Activated CD8-positive, alpha-beta T cell treated with anti-CD3 and anti-CD28 coated beads for 36 hours (primary cell): ENCODE measurements at regions not wholly inside any gene's neighbourhood (a gene's known extent, or its start where the extent isn't known, plus 50 kb on each side); places are given as distances from the start of the nearest gene placed in this dataset.
"Not testable (repeated sequence)": the region's sequence is repeated elsewhere in the genome, so short reads cannot be mapped to it uniquely, and the experiment has no call there.

Source experiments
- ATAC-seq: fragments of 200-7000 bp; cut with Tn5 transposase; one replicate; pipeline ENCODE4 v1.10.0; 2021; ENCODE audit warnings: mild to moderate bottlenecking, moderate library complexity
- CTCF ChIA-PET: fragments of 350-600 bp; sonication (Branson Sonifier 250); formaldehyde crosslinking; loops from one replicate; lab custom pipeline; 2021; ENCODE audit warnings: antibody characterized with exemption; lab: Charles Lee
- POLR2A ChIA-PET: fragments of 350-600 bp; sonication (Branson Sonifier 250); formaldehyde crosslinking; loops from one replicate; lab custom pipeline; 2021; ENCODE audit warnings: antibody characterized with exemption; lab: Charles Lee
- DNase-seq: peaks from one replicate; pipeline ENCODE4 v3.0.0-alpha.2; 2020
- H3K27ac Mint-ChIP-seq: one replicate; pipeline ENCODE4 v1.8.0; 2021; ENCODE audit warnings: mild to moderate bottlenecking, mixed read lengths
- H3K27me3 Mint-ChIP-seq: one replicate; pipeline ENCODE4 v1.8.0; 2021; ENCODE audit warnings: mixed read lengths
- H3K36me3 Mint-ChIP-seq: one replicate; pipeline ENCODE4 v1.8.0; 2021; ENCODE audit warnings: low read depth, mixed read lengths
- H3K4me1 Mint-ChIP-seq: one replicate; pipeline ENCODE4 v1.8.0; 2021; ENCODE audit warnings: low read depth, mixed read lengths
- H3K4me3 Mint-ChIP-seq: one replicate; pipeline ENCODE4 v1.8.0; 2021; ENCODE audit warnings: mild to moderate bottlenecking, moderate library complexity, mixed read lengths
- H3K9me3 Mint-ChIP-seq: one replicate; pipeline ENCODE4 v1.8.0; 2021; ENCODE audit warnings: mixed read lengths
- intact Hi-C: fragments of 100-400 bp; cut with micrococcal nuclease; formaldehyde crosslinking; loops from one replicate; pipeline ENCODE4 v1.10.0; 2022
- TF ChIP-seq, protein P1 (sequence below): fragments of 200-600 bp; IDR thresholded peaks from one replicate; pipeline ENCODE4 v1.8.0; 2022; ENCODE audit warnings: antibody characterized with exemption, mild to moderate bottlenecking

DNA sequence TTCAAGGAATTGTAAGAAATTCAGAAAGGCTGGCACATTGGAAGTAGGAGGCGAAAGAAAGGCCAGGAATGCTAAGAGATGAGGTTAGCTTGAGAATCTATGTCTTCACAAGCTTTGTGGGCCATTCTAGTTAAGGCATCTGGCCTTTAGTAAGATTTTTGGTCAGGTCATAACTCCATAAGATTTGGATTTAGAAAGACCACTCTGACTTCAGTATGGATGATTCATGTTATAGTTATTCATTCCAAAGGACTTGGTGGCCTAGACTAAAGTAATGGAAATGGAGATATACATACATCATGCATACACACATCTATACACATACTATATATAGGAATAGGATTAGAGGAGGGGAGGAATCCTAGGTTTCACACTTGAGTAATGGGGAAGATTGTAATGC, 77.5 kb downstream of the SEPTIN7 start:
- Mint-ChIP-seq H3K27ac (no peak overlapping the region), H3K4me3 (no peak overlapping the region), H3K36me3 (peaks cover 31% of the 10 kb centered on the region), H3K27me3 (no peaks in the 10 kb centered on the region), H3K9me3 (no peaks in the 10 kb centered on the region), H3K4me1 (peaks cover 4% of the 10 kb centered on the region)
- DNase-seq = no peak
- no peak for ATAC-seq
- ChIA-PET POLR2A (no interaction called here), CTCF (interaction anchor here (1.4 kb wide), 1 partner anchor 13 kb away, joined by 4 read pairs; no protein-coding TSS in a partner anchor)
- intact Hi-C loops = no loop called here
- TF ChIP-seq, protein P1, sequence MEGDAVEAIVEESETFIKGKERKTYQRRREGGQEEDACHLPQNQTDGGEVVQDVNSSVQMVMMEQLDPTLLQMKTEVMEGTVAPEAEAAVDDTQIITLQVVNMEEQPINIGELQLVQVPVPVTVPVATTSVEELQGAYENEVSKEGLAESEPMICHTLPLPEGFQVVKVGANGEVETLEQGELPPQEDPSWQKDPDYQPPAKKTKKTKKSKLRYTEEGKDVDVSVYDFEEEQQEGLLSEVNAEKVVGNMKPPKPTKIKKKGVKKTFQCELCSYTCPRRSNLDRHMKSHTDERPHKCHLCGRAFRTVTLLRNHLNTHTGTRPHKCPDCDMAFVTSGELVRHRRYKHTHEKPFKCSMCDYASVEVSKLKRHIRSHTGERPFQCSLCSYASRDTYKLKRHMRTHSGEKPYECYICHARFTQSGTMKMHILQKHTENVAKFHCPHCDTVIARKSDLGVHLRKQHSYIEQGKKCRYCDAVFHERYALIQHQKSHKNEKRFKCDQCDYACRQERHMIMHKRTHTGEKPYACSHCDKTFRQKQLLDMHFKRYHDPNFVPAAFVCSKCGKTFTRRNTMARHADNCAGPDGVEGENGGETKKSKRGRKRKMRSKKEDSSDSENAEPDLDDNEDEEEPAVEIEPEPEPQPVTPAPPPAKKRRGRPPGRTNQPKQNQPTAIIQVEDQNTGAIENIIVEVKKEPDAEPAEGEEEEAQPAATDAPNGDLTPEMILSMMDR = no peak

DNA sequence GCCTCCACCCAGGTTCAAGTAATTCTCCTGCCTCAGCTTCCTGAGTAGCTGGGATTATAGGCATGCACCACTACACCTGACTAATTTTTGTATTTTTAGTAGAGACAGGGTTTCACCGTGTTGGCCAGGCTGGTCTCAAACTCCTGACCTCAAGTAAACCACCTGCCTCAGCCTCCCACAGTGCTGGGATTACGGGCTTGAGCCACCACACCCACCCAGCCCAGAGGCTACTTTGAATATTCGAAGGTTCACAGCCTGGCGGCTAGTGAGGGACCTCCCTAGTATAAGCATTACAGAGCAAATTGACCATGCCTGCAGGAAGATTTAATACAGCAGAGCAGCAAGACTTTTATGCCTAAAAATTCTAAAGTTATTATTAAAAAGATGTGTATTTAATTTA, 86.6 kb downstream of the SEPTIN7 start:
- intact Hi-C loops, H3K27ac Mint-ChIP-seq, ATAC-seq, POLR2A ChIA-PET, CTCF ChIA-PET, H3K4me3 Mint-ChIP-seq, H3K9me3 Mint-ChIP-seq, DNase-seq, H3K27me3 Mint-ChIP-seq: not testable (repeated sequence)
- peaks cover 40% of the 10 kb centered on the region for H3K36me3 Mint-ChIP-seq
- peaks cover 17% of the 10 kb centered on the region for H3K4me1 Mint-ChIP-seq

DNA sequence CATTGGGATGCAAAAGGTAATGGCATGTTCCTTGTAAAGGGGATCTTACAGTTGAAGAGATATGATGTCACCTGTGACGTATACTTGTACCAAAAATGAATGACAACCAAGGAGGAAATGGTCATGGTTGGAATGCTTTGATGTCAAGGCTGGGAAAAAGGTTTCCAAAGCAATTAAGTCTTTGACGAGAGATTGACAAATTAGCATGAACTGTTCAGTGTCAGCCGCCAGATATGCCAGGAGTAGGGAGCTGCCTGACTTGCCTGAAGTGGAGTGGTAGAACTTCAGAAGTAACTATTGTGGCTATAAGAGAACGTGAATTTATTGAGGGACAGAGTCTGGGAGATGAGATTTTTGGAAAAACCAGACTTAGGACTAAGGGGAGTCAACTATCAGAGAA, 88.1 kb downstream of the SEPTIN7 start:
- H3K4me1 Mint-ChIP-seq = peaks cover 26% of the 10 kb centered on the region
- POLR2A ChIA-PET = interaction anchor here (0.9 to 1.0 kb wide), 2 partner anchors 88 to 188 kb away, joined by 3 read pairs; partner anchors contain the start of gene SEPTIN7
- H3K27me3 Mint-ChIP-seq = no peaks in the 10 kb centered on the region
- CTCF ChIA-PET = interaction anchor here (1.2 kb wide), 1 partner anchor 89 kb away, joined by 5 read pairs; the partner anchor contains the start of gene SEPTIN7
- H3K27ac Mint-ChIP-seq = no peak overlapping the region
- intact Hi-C loops = no loop called here
- no peak overlapping the region for H3K4me3 Mint-ChIP-seq
- no peak for DNase-seq
- ATAC-seq = no peak
- TF ChIP-seq, protein P1 = no peak
- H3K36me3 Mint-ChIP-seq = peaks cover 50% of the 10 kb centered on the region
- H3K9me3 Mint-ChIP-seq = no peaks in the 10 kb centered on the region

DNA sequence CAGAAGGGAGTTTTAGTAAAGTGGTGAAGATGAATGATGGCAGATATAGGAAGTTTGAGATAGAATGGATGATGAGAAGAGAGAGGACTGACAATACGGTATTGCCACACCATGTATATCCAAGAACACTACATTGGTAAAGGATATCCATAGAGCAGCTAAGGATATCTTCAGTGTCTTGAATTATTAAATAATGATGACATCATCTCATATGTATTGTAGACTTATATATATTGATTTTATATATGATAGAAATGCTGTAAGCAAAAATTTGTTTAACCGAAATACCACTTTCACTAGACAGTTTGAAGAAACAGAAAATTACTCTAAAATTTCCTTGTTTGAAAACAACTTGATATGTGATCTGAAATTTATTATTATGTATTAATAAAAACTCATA, 89.0 kb downstream of the SEPTIN7 start:
- CTCF ChIA-PET = interaction anchor here (1.2 kb wide), 1 partner anchor 90 kb away, joined by 5 read pairs; the partner anchor contains the start of gene SEPTIN7
- H3K4me3 Mint-ChIP-seq = no peak overlapping the region
- POLR2A ChIA-PET = interaction anchor here (0.6 kb wide), 1 partner anchor 77 kb away, joined by 5 read pairs; no protein-coding TSS in a partner anchor
- no peak for ATAC-seq
- no peak for DNase-seq
- TF ChIP-seq, protein P1 = no peak
- no peaks in the 10 kb centered on the region for H3K27me3 Mint-ChIP-seq
- intact Hi-C loops = no loop called here
- H3K4me1 Mint-ChIP-seq = peaks cover 32% of the 10 kb centered on the region
- peak overlapping the region; percentile 49 for H3K27ac Mint-ChIP-seq
- H3K9me3 Mint-ChIP-seq = peaks cover under 1% of the 10 kb centered on the region
- H3K36me3 Mint-ChIP-seq = peaks cover 49% of the 10 kb centered on the region

DNA sequence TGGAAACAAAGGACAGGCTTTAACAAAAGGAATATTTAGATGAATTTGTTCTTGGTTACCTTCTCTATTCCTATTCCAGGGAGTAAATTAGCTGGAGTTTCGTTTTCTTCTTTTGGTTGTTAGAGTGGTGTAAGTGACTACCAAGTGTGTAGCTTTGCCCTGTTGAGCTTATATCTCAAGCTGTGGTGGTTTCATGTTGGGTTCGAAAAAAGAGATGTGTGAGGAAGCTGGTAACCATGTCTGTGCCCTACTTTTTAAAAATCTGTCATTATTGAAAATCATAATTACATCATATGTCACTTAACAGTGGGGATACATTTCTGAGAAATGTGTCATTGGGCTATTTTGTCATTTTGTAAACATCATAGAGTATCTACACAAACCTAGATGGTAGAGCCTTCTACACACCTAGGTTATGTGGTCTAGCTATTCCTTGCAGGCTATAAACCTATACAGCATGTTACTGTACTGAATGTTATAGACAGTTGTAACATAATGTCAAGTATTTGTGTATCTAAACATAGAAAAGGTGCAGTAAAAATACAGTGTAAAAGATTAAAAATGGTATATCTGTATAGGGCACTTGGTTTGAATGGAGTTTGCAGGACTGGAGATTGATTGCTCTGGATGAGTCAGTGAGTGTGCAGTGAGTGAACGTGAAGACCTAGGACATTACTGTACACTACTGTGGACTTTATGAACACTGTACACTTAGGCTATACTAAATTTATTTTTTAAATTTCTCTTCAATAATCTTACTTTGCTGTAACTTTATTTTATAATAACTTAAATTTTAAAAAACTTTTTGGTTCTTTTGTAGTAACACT, 90.4 kb downstream of the SEPTIN7 start:
- intact Hi-C loops = no loop called here
- peaks cover 1% of the 10 kb centered on the region for H3K9me3 Mint-ChIP-seq
- CTCF ChIA-PET = interaction anchor here (0.8 to 1.7 kb wide), 7 partner anchors 13 to 181 kb away, joined by 3 to 7 read pairs (median 4); partner anchors contain the start of gene SEPTIN7
- H3K4me1 Mint-ChIP-seq = peaks cover 36% of the 10 kb centered on the region
- no peaks in the 10 kb centered on the region for H3K27me3 Mint-ChIP-seq
- H3K27ac Mint-ChIP-seq = peak overlapping the region; percentile 19
- TF ChIP-seq, protein P1 = no peak
- no peak overlapping the region for H3K4me3 Mint-ChIP-seq
- POLR2A ChIA-PET = interaction anchor here (0.9 kb wide), 1 partner anchor 91 kb away, joined by 3 read pairs; the partner anchor contains the start of gene SEPTIN7
- H3K36me3 Mint-ChIP-seq = peaks cover 47% of the 10 kb centered on the region
- ATAC-seq (no peak), DNase-seq (no peak)
